ENCODE measurements at regions not wholly inside any gene's neighbourhood (a gene's known extent, or its start where the extent isn't known, plus 50 kb on each side); places are given as distances from the start of the nearest gene placed in this dataset.

GRCh38 chr14:28102001-28102400 lies 664.6 kb upstream of the FOXG1 start:
- H3K4me3 ChIP-seq (ENCODE audit: low read depth, low read length): no peak overlapping the region

DNA sequence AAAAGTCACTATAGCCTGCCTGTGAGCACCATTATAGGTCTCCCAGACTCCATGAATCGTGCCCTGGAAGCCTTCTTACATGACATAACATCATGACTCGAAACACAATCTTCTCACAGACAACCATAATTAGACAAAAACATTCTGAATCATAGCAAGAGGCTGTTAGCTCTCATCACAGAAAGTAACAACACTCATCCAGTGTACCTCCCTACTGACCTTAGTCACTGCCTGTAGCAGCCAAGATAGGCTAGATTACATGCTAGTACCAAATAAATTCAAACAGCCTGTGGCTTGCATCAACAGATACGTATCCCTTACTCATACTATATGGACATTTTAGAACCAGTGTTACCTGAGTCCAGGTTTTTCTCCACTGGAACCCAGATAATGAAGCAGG lies 663.8 kb upstream of the FOXG1 start:
- H3K4me3 ChIP-seq (ENCODE audit: low read depth, low read length): no peak overlapping the region

More at GRCh38 chr14:28102001-28102400, 664.6 kb upstream of the FOXG1 start:
- TF ChIP-seq CTCF (IDR thresholded peaks at IDR 0.05; ENCODE audit: low read depth, low read length): no peak

GRCh38 chr14:28113311-28113710 lies 653.3 kb upstream of the FOXG1 start:
- TF ChIP-seq CTCF (IDR thresholded peaks at IDR 0.05; ENCODE audit: low read depth, low read length): no peak
- no peak overlapping the region for H3K4me3 ChIP-seq (ENCODE audit: low read depth, low read length)

More for the DNA sequence above, 663.8 kb upstream of the FOXG1 start:
- no peak for TF ChIP-seq CTCF (IDR thresholded peaks at IDR 0.05; ENCODE audit: low read depth, low read length)

- TF ChIP-seq CTCF (IDR thresholded peaks at IDR 0.05; ENCODE audit: low read depth, low read length): no peak
- no peak overlapping the region for H3K4me3 ChIP-seq (ENCODE audit: low read depth, low read length)
These were observed 649.9 kb upstream of the FOXG1 start for GRCh38 chr14:28116716-28117115.

DNA sequence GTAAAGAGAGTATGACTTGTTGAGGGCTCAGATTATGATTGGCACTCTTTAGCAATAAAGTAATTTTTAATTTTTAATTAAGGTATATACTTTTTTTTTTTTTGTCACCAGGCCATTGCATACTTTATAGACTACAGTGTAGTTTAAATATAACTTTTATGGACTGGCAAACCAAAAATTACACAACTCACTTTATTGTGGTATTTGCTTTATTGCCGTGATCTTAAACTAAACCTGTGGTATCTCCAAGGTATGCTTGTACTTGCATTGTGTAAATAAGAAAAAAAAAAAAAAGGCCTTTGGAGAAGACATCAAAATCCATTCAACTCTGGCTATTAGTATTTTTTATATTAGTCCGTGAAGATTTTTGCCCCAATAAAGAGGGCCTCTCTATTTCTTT lies 646.7 kb upstream of the FOXG1 start:
- no peak overlapping the region for H3K4me3 ChIP-seq (ENCODE audit: low read depth, low read length)
- no peak for TF ChIP-seq CTCF (IDR thresholded peaks at IDR 0.05; ENCODE audit: low read depth, low read length)

DNA sequence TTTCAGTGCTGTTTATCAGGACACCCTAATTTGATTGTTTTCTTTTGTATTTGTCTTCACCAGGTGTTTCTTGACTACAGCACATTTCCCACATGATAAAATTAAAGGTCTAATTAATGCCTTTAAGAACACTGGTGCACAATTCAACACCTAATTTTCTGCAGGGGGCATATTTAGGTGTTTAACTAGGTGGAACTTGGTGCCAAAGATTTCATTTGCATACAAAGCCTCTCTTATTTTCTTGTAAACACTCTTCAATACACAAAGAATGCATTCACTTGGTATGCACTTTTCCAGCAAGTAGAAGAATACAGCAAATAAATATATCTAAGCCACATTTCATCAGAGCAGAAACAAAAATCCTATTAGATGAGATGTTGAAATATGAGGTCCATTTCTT lies 646.2 kb upstream of the FOXG1 start:
- TF ChIP-seq CTCF (IDR thresholded peaks at IDR 0.05; ENCODE audit: low read depth, low read length): no peak
- no peak overlapping the region for H3K4me3 ChIP-seq (ENCODE audit: low read depth, low read length)

- no peak for TF ChIP-seq CTCF (IDR thresholded peaks at IDR 0.05; ENCODE audit: low read depth, low read length)
These were observed 644.9 kb upstream of the FOXG1 start for GRCh38 chr14:28121512-28122297.

More at GRCh38 chr14:28121512-28122297, 644.9 kb upstream of the FOXG1 start:
- no peak overlapping the region for H3K4me3 ChIP-seq (ENCODE audit: low read depth, low read length)
